ENCODE measurements at regions not wholly inside any gene's neighbourhood (a gene's known extent, or its start where the extent isn't known, plus 50 kb on each side); places are given as distances from the start of the nearest gene placed in this dataset.
"Not testable (repeated sequence)": the region's sequence is repeated elsewhere in the genome, so short reads cannot be mapped to it uniquely, and the experiment has no call there.

DNA sequence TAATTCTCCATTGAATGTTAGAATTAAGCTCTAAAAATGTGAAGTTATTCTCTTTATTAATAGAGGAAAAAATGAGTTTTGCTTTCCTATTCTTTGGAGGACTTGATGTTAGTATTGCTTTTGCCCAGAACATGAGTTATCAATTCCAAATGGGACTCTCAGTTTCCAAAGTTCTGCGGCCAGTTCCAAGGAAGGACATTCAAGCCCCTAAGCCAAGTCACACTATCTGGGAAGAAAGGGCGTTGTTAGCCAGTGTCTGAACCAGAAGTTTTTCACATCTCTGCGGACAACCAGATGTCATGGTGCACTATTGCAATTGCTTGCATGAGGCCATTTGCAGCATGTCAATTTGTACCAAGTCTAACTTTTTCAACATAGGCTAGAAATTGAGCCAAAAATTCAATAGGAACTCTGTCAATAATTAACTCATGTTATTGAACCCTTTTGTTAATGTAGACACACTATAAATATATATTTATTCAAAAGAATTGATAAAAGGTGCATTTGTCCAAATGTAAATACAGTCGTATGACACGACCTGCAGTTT is 183.3 kb upstream of the PIK3R1 start:
- Histone ChIP-seq H3K27me3 (ENCODE audit: control insufficient read depth, insufficient read depth, low read length) (no peaks in the 10 kb centered on the region), H3K4me1 (ENCODE audit: control insufficient read depth, insufficient read depth, low read length) (peaks cover 3% of the 10 kb centered on the region), H3K36me3 (ENCODE audit: control insufficient read depth, insufficient read depth, low read length) (no peaks in the 10 kb centered on the region), H3K9me3 (ENCODE audit: control insufficient read depth, insufficient read depth, low read length) (no peaks in the 10 kb centered on the region), H3K27ac (ENCODE audit: low read depth, low read length) (no peak overlapping the region), H3K4me3 (ENCODE audit: low read depth, low read length) (no peak overlapping the region)
- no peak for DNase-seq (ENCODE audit: low read depth in 4 of 6, low spot score in 6 of 6)
- whole genome bisulfite sequencing (ENCODE audit: insufficient coverage): 86% methylated on average over 2 of the region's 5 CpGs

DNA sequence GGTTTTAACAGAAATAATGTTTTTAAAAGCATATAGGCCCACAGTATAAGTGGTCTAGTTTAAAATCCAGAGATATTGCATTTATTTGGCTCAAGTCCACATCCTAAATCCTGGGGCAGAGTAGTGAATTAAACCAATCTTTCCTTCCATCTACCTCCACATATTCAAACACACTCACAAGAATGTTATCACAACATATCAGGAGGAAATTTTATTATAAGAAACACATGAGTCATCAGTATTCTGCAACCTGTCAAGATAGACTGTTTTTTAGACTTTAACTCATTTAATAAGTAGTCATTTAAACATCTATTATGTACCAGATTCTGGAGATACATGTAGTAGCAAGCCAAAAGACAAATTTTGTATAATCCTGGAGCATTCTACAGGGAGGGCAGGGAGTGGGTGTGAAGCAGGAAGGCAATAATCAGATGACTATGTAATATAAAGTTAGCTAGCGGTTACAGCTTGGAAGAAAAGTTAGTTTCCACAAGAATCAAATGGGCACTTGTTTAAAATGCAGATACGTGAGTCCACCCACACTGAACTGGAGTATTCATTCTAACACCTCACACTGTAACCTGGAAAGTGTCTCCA is 187.3 kb upstream of the PIK3R1 start:
- Histone ChIP-seq H3K27ac (ENCODE audit: low read depth, low read length) (no peak overlapping the region), H3K36me3 (ENCODE audit: control insufficient read depth, insufficient read depth, low read length) (no peaks in the 10 kb centered on the region), H3K4me3 (ENCODE audit: low read depth, low read length) (no peak overlapping the region), H3K27me3 (ENCODE audit: control insufficient read depth, insufficient read depth, low read length) (no peaks in the 10 kb centered on the region), H3K9me3 (ENCODE audit: control insufficient read depth, insufficient read depth, low read length) (no peaks in the 10 kb centered on the region), H3K4me1 (ENCODE audit: control insufficient read depth, insufficient read depth, low read length) (no peaks in the 10 kb centered on the region)
- 100% methylated on average over 1 of the region's 2 CpGs for WGBS (ENCODE audit: insufficient coverage)
- no peak for DNase-seq (ENCODE audit: low read depth in 4 of 6, low spot score in 6 of 6)

DNA sequence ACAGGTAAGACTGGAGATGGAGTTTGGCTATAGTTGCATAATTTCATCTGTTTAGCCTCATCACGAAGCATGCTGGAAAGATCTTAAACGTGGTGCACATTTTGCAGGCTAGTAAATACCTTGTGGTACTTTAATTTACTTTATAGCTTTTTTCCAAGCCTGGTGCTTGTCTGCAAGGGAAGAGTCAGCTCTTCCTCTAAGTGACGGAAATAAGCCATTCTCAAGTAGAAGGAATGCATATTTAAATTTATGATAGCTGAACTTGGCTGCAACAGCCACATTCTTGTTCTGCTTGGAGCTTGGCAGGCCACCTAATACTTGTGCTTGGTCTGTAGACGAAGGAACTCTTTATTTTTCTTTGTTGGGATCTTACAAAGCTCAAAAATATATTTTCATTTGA is 188.0 kb upstream of the PIK3R1 start:
- no peak overlapping the region for H3K4me3 ChIP-seq (ENCODE audit: low read depth, low read length)
- peak in 1 of 6 donors; percentile 46 for DNase-seq (ENCODE audit: low read depth in 4 of 6, low spot score in 6 of 6)
- no peak overlapping the region for H3K27ac ChIP-seq (ENCODE audit: low read depth, low read length)
- H3K36me3 ChIP-seq (ENCODE audit: control insufficient read depth, insufficient read depth, low read length): no peaks in the 10 kb centered on the region
- no peaks in the 10 kb centered on the region for H3K27me3 ChIP-seq (ENCODE audit: control insufficient read depth, insufficient read depth, low read length)
- H3K9me3 ChIP-seq (ENCODE audit: control insufficient read depth, insufficient read depth, low read length): no peaks in the 10 kb centered on the region
- no CpG with 5 or more reads among the region's 4 CpGs for WGBS (ENCODE audit: insufficient coverage)
- no peaks in the 10 kb centered on the region for H3K4me1 ChIP-seq (ENCODE audit: control insufficient read depth, insufficient read depth, low read length)

DNA sequence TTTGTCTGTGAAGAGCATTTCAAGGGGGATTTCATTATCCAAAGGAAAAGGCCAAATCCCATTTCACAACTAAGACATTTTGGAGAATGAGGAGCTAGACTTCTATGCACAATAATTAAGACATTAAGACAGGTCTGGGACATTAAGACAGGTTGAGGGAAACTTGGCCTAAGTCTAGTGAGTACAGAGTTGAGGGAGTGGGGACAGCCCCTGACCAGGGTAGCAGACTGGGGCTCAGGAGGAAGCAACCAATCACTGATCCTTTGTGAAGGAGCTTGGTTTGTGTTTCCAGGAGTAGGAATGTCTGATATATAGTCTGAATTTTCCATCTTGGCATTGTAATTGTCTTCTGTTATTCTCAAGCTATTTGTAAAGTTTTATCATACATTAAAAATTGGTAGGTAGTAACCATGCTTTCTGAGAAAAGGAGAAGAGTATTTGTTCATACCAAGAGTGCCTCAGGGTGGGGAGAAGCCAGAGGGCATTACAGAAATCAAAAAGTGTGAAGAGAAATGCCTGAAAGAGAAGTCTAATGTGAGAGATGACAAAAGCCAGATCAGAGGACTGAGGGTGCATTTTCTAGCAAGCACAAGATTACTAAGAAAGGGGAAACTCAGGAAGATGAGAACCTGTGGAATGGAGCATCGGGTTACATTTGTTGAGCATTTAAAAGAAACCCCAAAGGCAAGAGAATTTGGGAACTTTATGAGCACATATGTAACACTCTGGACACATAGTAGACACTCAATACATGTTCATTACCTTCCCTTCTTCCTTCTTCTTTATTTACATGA is 189.3 kb upstream of the PIK3R1 start:
- Histone ChIP-seq H3K36me3 (ENCODE audit: control insufficient read depth, insufficient read depth, low read length) (no peaks in the 10 kb centered on the region), H3K9me3 (ENCODE audit: control insufficient read depth, insufficient read depth, low read length) (no peaks in the 10 kb centered on the region), H3K27ac (ENCODE audit: low read depth, low read length) (no peak overlapping the region), H3K4me1 (ENCODE audit: control insufficient read depth, insufficient read depth, low read length) (no peaks in the 10 kb centered on the region), H3K4me3 (ENCODE audit: low read depth, low read length) (no peak overlapping the region), H3K27me3 (ENCODE audit: control insufficient read depth, insufficient read depth, low read length) (no peaks in the 10 kb centered on the region)
- DNase-seq (ENCODE audit: low read depth in 4 of 6, low spot score in 6 of 6): no peak
- no CpG with 5 or more reads among the region's 1 CpG for WGBS (ENCODE audit: insufficient coverage)

DNA sequence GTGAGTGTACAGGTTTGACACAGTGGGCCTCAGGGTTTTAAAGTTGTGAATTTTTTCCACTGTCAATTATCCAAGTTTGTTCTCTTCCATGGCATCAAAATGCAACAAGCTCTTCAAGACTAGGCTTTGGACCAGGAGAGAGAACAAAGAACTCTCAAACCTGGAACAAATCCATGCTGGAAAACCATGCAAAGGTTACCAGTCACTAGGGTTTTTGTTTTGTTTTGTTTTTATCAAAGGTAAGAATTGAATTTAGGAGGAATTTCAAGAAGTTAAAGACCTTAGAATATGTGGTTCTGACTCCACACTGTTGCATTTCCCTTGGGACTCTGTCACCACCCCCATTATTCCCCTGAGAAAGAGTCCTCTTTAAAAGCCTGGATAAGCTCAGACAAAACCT is 191.1 kb upstream of the PIK3R1 start:
- H3K4me1 ChIP-seq (ENCODE audit: control insufficient read depth, insufficient read depth, low read length): no peaks in the 10 kb centered on the region
- H3K4me3 ChIP-seq (ENCODE audit: low read depth, low read length): no peak overlapping the region
- no peaks in the 10 kb centered on the region for H3K9me3 ChIP-seq (ENCODE audit: control insufficient read depth, insufficient read depth, low read length)
- H3K36me3 ChIP-seq (ENCODE audit: control insufficient read depth, insufficient read depth, low read length): no peaks in the 10 kb centered on the region
- DNase-seq (ENCODE audit: low read depth in 4 of 6, low spot score in 6 of 6): peak in 1 of 6 donors; percentile 37
- H3K27me3 ChIP-seq (ENCODE audit: control insufficient read depth, insufficient read depth, low read length): no peaks in the 10 kb centered on the region
- no peak overlapping the region for H3K27ac ChIP-seq (ENCODE audit: low read depth, low read length)

DNA sequence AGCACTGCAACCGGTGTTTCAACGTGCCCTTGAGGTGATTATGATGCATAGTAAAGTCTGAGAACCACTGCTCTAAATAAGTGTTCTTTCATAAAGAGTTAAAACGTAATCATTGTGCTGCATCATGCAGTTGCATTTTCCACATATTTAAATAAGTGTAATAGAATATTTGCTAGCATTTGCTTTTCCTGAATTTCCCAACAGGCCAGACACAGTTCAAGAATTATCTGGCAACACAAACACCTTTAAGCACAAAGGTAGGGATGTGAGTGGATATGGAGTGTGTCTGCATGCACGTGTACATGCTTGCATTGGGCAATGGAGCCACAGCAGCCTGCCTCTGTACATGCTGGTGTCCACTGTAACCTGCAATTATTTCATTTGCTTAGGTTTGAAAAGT is 193.6 kb upstream of the PIK3R1 start:
- DNase-seq (ENCODE audit: low read depth in 4 of 6, low spot score in 6 of 6): no peak
- Histone ChIP-seq H3K4me1 (ENCODE audit: control insufficient read depth, insufficient read depth, low read length) (no peaks in the 10 kb centered on the region), H3K9me3 (ENCODE audit: control insufficient read depth, insufficient read depth, low read length) (no peaks in the 10 kb centered on the region), H3K27me3 (ENCODE audit: control insufficient read depth, insufficient read depth, low read length) (no peaks in the 10 kb centered on the region), H3K4me3 (ENCODE audit: low read depth, low read length) (no peak overlapping the region), H3K36me3 (ENCODE audit: control insufficient read depth, insufficient read depth, low read length) (no peaks in the 10 kb centered on the region), H3K27ac (ENCODE audit: low read depth, low read length) (no peak overlapping the region)
- WGBS (ENCODE audit: insufficient coverage): 84% methylated on average over 3 of the region's 4 CpGs

DNA sequence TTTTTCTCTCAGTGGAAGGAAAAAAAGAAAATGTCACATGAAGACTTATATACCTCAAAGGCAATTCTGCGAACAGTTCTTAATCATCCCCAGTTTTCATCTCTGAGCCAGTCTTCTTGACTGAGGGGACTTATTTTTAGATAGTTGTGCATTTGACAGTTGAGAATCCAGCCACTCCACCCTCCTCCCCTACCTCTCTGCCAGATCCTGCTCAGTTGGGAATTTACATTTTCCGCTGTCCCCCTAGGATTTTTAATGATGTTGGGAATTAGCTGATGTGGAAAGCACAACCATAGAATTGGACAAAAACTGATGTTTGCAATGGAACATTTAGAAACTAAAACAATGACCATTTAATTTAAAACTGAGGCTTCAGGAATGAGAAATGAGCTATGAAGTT is 194.3 kb upstream of the PIK3R1 start:
- H3K4me3 ChIP-seq (ENCODE audit: low read depth, low read length): no peak overlapping the region
- no peaks in the 10 kb centered on the region for H3K4me1 ChIP-seq (ENCODE audit: control insufficient read depth, insufficient read depth, low read length)
- no peaks in the 10 kb centered on the region for H3K27me3 ChIP-seq (ENCODE audit: control insufficient read depth, insufficient read depth, low read length)
- no peaks in the 10 kb centered on the region for H3K36me3 ChIP-seq (ENCODE audit: control insufficient read depth, insufficient read depth, low read length)
- no peak for DNase-seq (ENCODE audit: low read depth in 4 of 6, low spot score in 6 of 6)
- no CpG with 5 or more reads among the region's 2 CpGs for WGBS (ENCODE audit: insufficient coverage)
- H3K9me3 ChIP-seq (ENCODE audit: control insufficient read depth, insufficient read depth, low read length): no peaks in the 10 kb centered on the region
- H3K27ac ChIP-seq (ENCODE audit: low read depth, low read length): no peak overlapping the region

DNA sequence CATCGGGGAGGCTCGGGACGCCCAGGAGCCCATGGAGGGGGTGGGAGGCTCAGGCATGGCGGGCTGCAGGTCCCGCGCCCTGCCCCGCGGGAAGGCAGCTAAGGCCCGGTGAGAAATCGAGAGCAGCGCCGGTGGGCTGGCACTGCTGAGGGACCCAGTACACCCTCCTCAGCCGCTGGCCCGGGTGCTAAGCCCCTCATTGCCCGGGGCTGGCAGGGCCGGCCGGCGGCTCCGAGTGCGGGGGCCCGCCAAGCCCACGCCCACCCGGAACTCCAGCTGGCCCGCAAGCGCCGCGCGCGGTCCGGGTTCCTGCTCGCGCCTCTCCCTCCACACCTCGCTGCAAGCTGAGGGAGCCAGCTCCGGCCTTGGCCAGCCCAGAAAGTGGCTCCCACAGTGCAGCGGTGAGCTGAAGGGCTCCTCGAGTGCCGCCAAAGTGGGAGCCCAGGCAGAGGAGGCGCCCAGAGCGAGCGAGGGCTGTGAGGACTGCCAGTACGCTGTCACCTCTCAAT is 195.0 kb upstream of the PIK3R1 start:
- H3K27ac ChIP-seq (ENCODE audit: low read depth, low read length); H3K27me3 ChIP-seq (ENCODE audit: control insufficient read depth, insufficient read depth, low read length); H3K4me3 ChIP-seq (ENCODE audit: low read depth, low read length); H3K9me3 ChIP-seq (ENCODE audit: control insufficient read depth, insufficient read depth, low read length); H3K4me1 ChIP-seq (ENCODE audit: control insufficient read depth, insufficient read depth, low read length); H3K36me3 ChIP-seq (ENCODE audit: control insufficient read depth, insufficient read depth, low read length); DNase-seq (ENCODE audit: low read depth in 4 of 6, low spot score in 6 of 6): not testable (repeated sequence)
- WGBS (ENCODE audit: insufficient coverage): 97% methylated on average over 40 of the region's 41 CpGs

DNA sequence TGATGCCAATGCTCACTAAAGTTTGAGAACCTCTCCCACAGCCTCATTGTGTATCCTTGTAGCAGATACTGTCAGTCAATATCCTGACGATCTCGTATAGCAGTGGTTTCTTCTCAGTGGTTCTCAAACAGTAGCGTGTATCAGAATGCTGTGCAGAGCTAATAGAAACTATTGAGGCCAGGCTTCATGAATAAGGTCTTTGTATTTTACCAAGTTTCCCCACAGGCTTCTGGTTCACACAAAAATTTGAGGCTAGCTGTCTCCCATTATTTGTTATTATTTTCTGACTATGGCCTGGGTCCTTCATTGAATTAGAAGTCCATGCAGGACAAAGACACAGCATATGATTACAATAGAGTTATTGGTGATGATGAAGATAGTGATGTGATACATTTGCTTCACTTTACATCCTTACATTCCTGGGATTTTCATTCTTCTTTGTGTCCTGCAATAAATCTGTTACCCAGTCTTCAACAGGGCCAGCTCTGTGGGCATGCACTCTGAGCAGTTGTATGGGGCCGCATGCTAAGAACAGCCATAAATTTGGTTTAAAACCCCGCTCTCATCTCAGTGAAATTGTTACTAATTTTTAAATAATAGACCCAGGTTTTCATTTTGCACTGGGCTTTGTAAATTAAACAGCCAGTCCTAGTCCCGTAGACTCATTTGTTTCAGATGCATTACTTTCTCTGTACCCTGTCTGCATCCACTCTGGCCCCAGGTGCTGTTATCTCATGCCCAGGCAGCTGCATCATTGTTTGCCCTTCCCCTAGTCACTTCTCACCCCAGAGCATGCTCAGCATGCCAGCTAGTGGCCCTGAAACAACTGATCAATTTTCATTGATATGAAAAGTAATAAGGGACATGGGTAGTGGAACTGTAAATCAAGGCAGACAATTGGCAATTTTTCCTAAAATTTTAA is 199.9 kb upstream of the PIK3R1 start:
- Histone ChIP-seq H3K27ac (ENCODE audit: low read depth, low read length) (peak overlapping the region; percentile 57), H3K4me3 (ENCODE audit: low read depth, low read length) (no peak overlapping the region), H3K4me1 (ENCODE audit: control insufficient read depth, insufficient read depth, low read length) (peaks cover 5% of the 10 kb centered on the region), H3K27me3 (ENCODE audit: control insufficient read depth, insufficient read depth, low read length) (no peaks in the 10 kb centered on the region), H3K9me3 (ENCODE audit: control insufficient read depth, insufficient read depth, low read length) (no peaks in the 10 kb centered on the region), H3K36me3 (ENCODE audit: control insufficient read depth, insufficient read depth, low read length) (no peaks in the 10 kb centered on the region)
- peak in 2 of 6 donors; percentile 35 to 39 for DNase-seq (ENCODE audit: low read depth in 4 of 6, low spot score in 6 of 6)
- WGBS (ENCODE audit: insufficient coverage): 14% methylated on average over 4 of the region's 6 CpGs

All from spinal cord (tissue), 9 donors.